Epithelial cell of proximal tubule (primary cell): ENCODE measurements at regions not wholly inside any gene's neighbourhood (a gene's known extent, or its start where the extent isn't known, plus 50 kb on each side); places are given as distances from the start of the nearest gene placed in this dataset.
A peak's percentile ranks its signal among the peaks of the same experiment; 100 is the strongest.

Source experiments
- DNase-seq: peaks from one replicate; pipeline ENCODE4 v3.0.0-alpha.2; 2011; ENCODE audit warnings: low read depth
- H3K4me3 ChIP-seq: 2 replicates; pipeline ENCODE4 v1.5.1; 2011; ENCODE audit warnings: low read depth, mild to moderate bottlenecking, low read length
- CTCF ChIP-seq: conservative IDR thresholded peaks from 2 replicates; pipeline ENCODE4 v1.5.1; 2012; ENCODE audit warnings: low read depth, mild to moderate bottlenecking, low read length

GRCh38 chr2:155381436-155381835 lies 682.9 kb downstream of the KCNJ3 start:
- TF ChIP-seq CTCF: no peak
- no peak for DNase-seq
- H3K4me3 ChIP-seq: no peak overlapping the region

- DNase-seq: no peak
- TF ChIP-seq CTCF: no peak
- H3K4me3 ChIP-seq: no peak overlapping the region
Measured at GRCh38 chr2:155379494-155379893, 681.0 kb downstream of the KCNJ3 start.

GRCh38 chr2:155377931-155378444 lies 679.5 kb downstream of the KCNJ3 start:
- no peak for DNase-seq
- TF ChIP-seq CTCF: no peak

GRCh38 chr2:155377266-155377680 lies 678.8 kb downstream of the KCNJ3 start:
- peak; percentile 3 for DNase-seq
- TF ChIP-seq CTCF: peak; percentile 43

More at GRCh38 chr2:155377931-155378444, 679.5 kb downstream of the KCNJ3 start:
- H3K4me3 ChIP-seq: no peak overlapping the region

GRCh38 chr2:155372969-155373368 lies 674.5 kb downstream of the KCNJ3 start:
- peak; percentile 46 for TF ChIP-seq CTCF
- DNase-seq: peak; percentile 4
- H3K4me3 ChIP-seq: no peak overlapping the region

More at GRCh38 chr2:155377266-155377680, 678.8 kb downstream of the KCNJ3 start:
- H3K4me3 ChIP-seq: no peak overlapping the region

- DNase-seq: no peak
- TF ChIP-seq CTCF: peak; percentile 28
- no peak overlapping the region for H3K4me3 ChIP-seq
Measured at GRCh38 chr2:155368934-155369333, 670.4 kb downstream of the KCNJ3 start.

- TF ChIP-seq CTCF: no peak
- H3K4me3 ChIP-seq: no peak overlapping the region
- DNase-seq: no peak
Measured at GRCh38 chr2:155364766-155365165, 666.3 kb downstream of the KCNJ3 start.
